ENCODE measurements at regions not wholly inside any gene's neighbourhood (a gene's known extent, or its start where the extent isn't known, plus 50 kb on each side); places are given as distances from the start of the nearest gene placed in this dataset.

GRCh38 chr2:39537150-39537549 is 100.1 kb upstream of the MAP4K3 start:
- DNase-seq (ENCODE audit: low read depth), result no peak

- DNase-seq (ENCODE audit: low read depth), result no peak
Measured at GRCh38 chr2:39538718-39539117, 101.6 kb upstream of the MAP4K3 start.

- DNase-seq (ENCODE audit: low read depth), result no peak
Measured at GRCh38 chr2:39540414-39540813, 103.3 kb upstream of the MAP4K3 start.

GRCh38 chr2:39541011-39541930 is 104.2 kb upstream of the MAP4K3 start:
- no peak for DNase-seq (ENCODE audit: low read depth)

- DNase-seq (ENCODE audit: low read depth), result no peak
Measured at GRCh38 chr2:39542523-39542922, 105.4 kb upstream of the MAP4K3 start.

GRCh38 chr2:39545957-39546356 is 108.9 kb upstream of the MAP4K3 start:
- no peak for DNase-seq (ENCODE audit: low read depth)

GRCh38 chr2:39546409-39546808 is 109.3 kb upstream of the MAP4K3 start:
- DNase-seq (ENCODE audit: low read depth), result no peak

GRCh38 chr2:39546937-39547336 is 109.9 kb upstream of the MAP4K3 start:
- peak; percentile 75 for DNase-seq (ENCODE audit: low read depth)

- DNase-seq (ENCODE audit: low read depth), result peak; percentile 100
Measured at GRCh38 chr2:39547811-39548719, 111.0 kb upstream of the MAP4K3 start.

- DNase-seq (ENCODE audit: low read depth), result no peak
Measured at GRCh38 chr2:39549000-39549399, 111.9 kb upstream of the MAP4K3 start.

GRCh38 chr2:39549718-39550464 is 112.8 kb upstream of the MAP4K3 start:
- no peak for DNase-seq (ENCODE audit: low read depth)

GRCh38 chr2:39550701-39551285 is 113.7 kb upstream of the MAP4K3 start:
- peak; percentile 71 for DNase-seq (ENCODE audit: low read depth)

GRCh38 chr2:39558906-39559305 is 106.8 kb upstream of the TMEM178A start:
- peak; percentile 56 for DNase-seq (ENCODE audit: low read depth)

- no peak for DNase-seq (ENCODE audit: low read depth)
Measured at GRCh38 chr2:39563572-39563971, 102.1 kb upstream of the TMEM178A start.

- DNase-seq (ENCODE audit: low read depth), result no peak
Measured at GRCh38 chr2:39567507-39567906, 98.2 kb upstream of the TMEM178A start.

- DNase-seq (ENCODE audit: low read depth), result no peak
Measured at GRCh38 chr2:39568116-39568515, 97.6 kb upstream of the TMEM178A start.

- DNase-seq (ENCODE audit: low read depth), result peak; percentile 89
Measured at GRCh38 chr2:39568561-39569006, 97.1 kb upstream of the TMEM178A start.

GRCh38 chr2:39570130-39570555 is 95.6 kb upstream of the TMEM178A start:
- no peak for DNase-seq (ENCODE audit: low read depth)

GRCh38 chr2:39570614-39571013 is 95.1 kb upstream of the TMEM178A start:
- no peak for DNase-seq (ENCODE audit: low read depth)

- DNase-seq (ENCODE audit: low read depth), result no peak
Measured at GRCh38 chr2:39571111-39571731, 94.5 kb upstream of the TMEM178A start.

GRCh38 chr2:39573276-39573675 is 92.4 kb upstream of the TMEM178A start:
- DNase-seq (ENCODE audit: low read depth), result peak; percentile 33
